SU-DHL-6 (cell line): ENCODE measurements at regions not wholly inside any gene's neighbourhood (a gene's known extent, or its start where the extent isn't known, plus 50 kb on each side); places are given as distances from the start of the nearest gene placed in this dataset.

Experiments used
- H2AFZ ChIP-seq: fragments of 200-600 bp; sonication (generic); 2 replicates; pipeline ENCODE4 v1.6.1; 2014; ENCODE audit warnings: low read depth, mild to moderate bottlenecking, moderate library complexity, mixed read lengths, antibody characterized with exemption, low read length; ENCODE audit not compliant: severe bottlenecking
- H3F3A ChIP-seq: fragments of 200-600 bp; shearing (Covaris generic); 2 replicates; pipeline ENCODE4 v1.6.0; 2016; ENCODE audit warnings: antibody characterized with exemption, mild to moderate bottlenecking; ENCODE audit not compliant: insufficient read depth
- H3K27ac ChIP-seq: fragments of 200-600 bp; sonication (generic); 2 replicates; pipeline ENCODE4 v1.5.1; 2016; ENCODE audit warnings: low read depth, mild to moderate bottlenecking, low read length, moderate library complexity, mixed read lengths
- H3K27me3 ChIP-seq: fragments of 200-600 bp; sonication (generic), shearing (Covaris generic); 2 replicates; pipeline ENCODE4 v1.6.0; 2014; ENCODE audit warnings: mild to moderate bottlenecking, low read length
- H3K36me3 ChIP-seq: fragments of 200-600 bp; sonication (generic); 2 replicates; pipeline ENCODE4 v1.6.1; 2014; ENCODE audit warnings: mild to moderate bottlenecking, low read length, mixed read lengths
- H3K4me2 ChIP-seq: fragments of 300-600, 200-600 bp; shearing (Covaris generic), sonication (generic); 2 replicates; pipeline ENCODE4 v1.6.0; 2014; ENCODE audit warnings: low read length, low read depth, mild to moderate bottlenecking; ENCODE audit not compliant: poor library complexity, severe bottlenecking
- H3K4me3 ChIP-seq: fragments of 200-600 bp; sonication (generic); 2 replicates; pipeline ENCODE4 v1.5.1; 2014; ENCODE audit warnings: antibody characterized with exemption, low read length, mild to moderate bottlenecking, mixed read lengths; ENCODE audit not compliant: insufficient read depth, poor library complexity, severe bottlenecking
- H3K79me2 ChIP-seq: fragments of 200-600 bp; sonication (generic); 2 replicates; pipeline ENCODE4 v1.6.1; 2014; ENCODE audit warnings: mild to moderate bottlenecking, low read length, moderate library complexity; ENCODE audit not compliant: insufficient read depth
- H3K9ac ChIP-seq: fragments of 200-600 bp; sonication (generic); 2 replicates; pipeline ENCODE4 v1.7.0; 2014; ENCODE audit warnings: mild to moderate bottlenecking, low read length
- H3K9me2 ChIP-seq: fragments of 200-600 bp; sonication (generic); replicated peaks from 2 replicates; pipeline ENCODE4 v1.6.1; 2014; ENCODE audit warnings: low read length; ENCODE audit not compliant: insufficient read depth
- H3K9me3 ChIP-seq: fragments of 200-600 bp; sonication (generic); 2 replicates; pipeline ENCODE4 v1.6.1; 2014; ENCODE audit warnings: low read length, mixed read lengths; ENCODE audit not compliant: insufficient read depth
- H4K20me1 ChIP-seq: fragments of 200-600 bp; sonication (generic); 2 replicates; pipeline ENCODE4 v1.6.1; 2014; ENCODE audit warnings: low read depth, mild to moderate bottlenecking, antibody characterized with exemption, low read length, moderate library complexity, mixed read lengths
- CTCF ChIP-seq: fragments of 200-600 bp; sonication (generic); IDR thresholded peaks from one replicate; pipeline ENCODE4 v1.5.1; 2017; ENCODE audit warnings: antibody characterized with exemption, mild to moderate bottlenecking, low read length, moderate library complexity; ENCODE audit not compliant: insufficient read depth, poor library complexity, severe bottlenecking
- EZH2phosphoT487 ChIP-seq: fragments of 200-600 bp; sonication (generic), shearing (Covaris generic); conservative IDR thresholded peaks from 2 replicates; pipeline ENCODE4 v1.6.1; 2018; ENCODE audit warnings: mild to moderate bottlenecking, antibody characterized with exemption, low read length, moderate library complexity, mixed read lengths

GRCh38 chrX:28312965-28313364, 274.3 kb upstream of the IL1RAPL1 start:
- no peaks in the 10 kb centered on the region for H3K9me2 ChIP-seq
- H3F3A ChIP-seq = no peaks in the 10 kb centered on the region
- no peaks in the 10 kb centered on the region for H4K20me1 ChIP-seq
- no peaks in the 10 kb centered on the region for H3K9me3 ChIP-seq
- no peak overlapping the region for H3K4me3 ChIP-seq
- H3K27me3 ChIP-seq = no peaks in the 10 kb centered on the region
- no peaks in the 10 kb centered on the region for H3K79me2 ChIP-seq
- H3K4me2 ChIP-seq = no peak overlapping the region
- no peak overlapping the region for H3K9ac ChIP-seq
- no peak overlapping the region for H3K27ac ChIP-seq
- no peaks in the 10 kb centered on the region for H3K36me3 ChIP-seq
- TF ChIP-seq CTCF (no peak), EZH2phosphoT487 (no peak)
- H2AFZ ChIP-seq = no peak overlapping the region

GRCh38 chrX:28312259-28312658, 275.0 kb upstream of the IL1RAPL1 start:
- Histone ChIP-seq H3K79me2 (no peaks in the 10 kb centered on the region), H3K27me3 (no peaks in the 10 kb centered on the region), H2AFZ (no peak overlapping the region), H3F3A (no peaks in the 10 kb centered on the region), H4K20me1 (no peaks in the 10 kb centered on the region), H3K4me2 (no peak overlapping the region), H3K9me2 (no peaks in the 10 kb centered on the region), H3K36me3 (no peaks in the 10 kb centered on the region), H3K27ac (no peak overlapping the region), H3K4me3 (no peak overlapping the region), H3K9me3 (no peaks in the 10 kb centered on the region), H3K9ac (no peak overlapping the region)
- TF ChIP-seq EZH2phosphoT487 (no peak), CTCF (no peak)

GRCh38 chrX:28311466-28311865, 275.8 kb upstream of the IL1RAPL1 start:
- Histone ChIP-seq H3F3A (no peaks in the 10 kb centered on the region), H3K9me3 (no peaks in the 10 kb centered on the region), H3K9me2 (no peaks in the 10 kb centered on the region), H4K20me1 (no peaks in the 10 kb centered on the region), H3K27ac (no peak overlapping the region), H3K4me2 (no peak overlapping the region), H3K79me2 (no peaks in the 10 kb centered on the region), H3K4me3 (no peak overlapping the region), H3K9ac (no peak overlapping the region), H3K36me3 (no peaks in the 10 kb centered on the region), H3K27me3 (no peaks in the 10 kb centered on the region), H2AFZ (no peak overlapping the region)
- TF ChIP-seq CTCF = no peak

GRCh38 chrX:28303486-28303885, 283.8 kb upstream of the IL1RAPL1 start:
- no peaks in the 10 kb centered on the region for H3F3A ChIP-seq
- no peak overlapping the region for H3K27ac ChIP-seq
- H3K4me3 ChIP-seq = no peak overlapping the region
- no peak overlapping the region for H3K4me2 ChIP-seq
- no peak overlapping the region for H3K9ac ChIP-seq
- H3K9me3 ChIP-seq = no peaks in the 10 kb centered on the region
- no peaks in the 10 kb centered on the region for H3K79me2 ChIP-seq
- H3K27me3 ChIP-seq = no peaks in the 10 kb centered on the region
- no peaks in the 10 kb centered on the region for H3K36me3 ChIP-seq
- H2AFZ ChIP-seq = no peak overlapping the region
- no peaks in the 10 kb centered on the region for H3K9me2 ChIP-seq
- no peaks in the 10 kb centered on the region for H4K20me1 ChIP-seq
- TF ChIP-seq EZH2phosphoT487 (no peak), CTCF (no peak)
